ENCODE measurements at regions not wholly inside any gene's neighbourhood (a gene's known extent, or its start where the extent isn't known, plus 50 kb on each side); places are given as distances from the start of the nearest gene placed in this dataset.

DNA sequence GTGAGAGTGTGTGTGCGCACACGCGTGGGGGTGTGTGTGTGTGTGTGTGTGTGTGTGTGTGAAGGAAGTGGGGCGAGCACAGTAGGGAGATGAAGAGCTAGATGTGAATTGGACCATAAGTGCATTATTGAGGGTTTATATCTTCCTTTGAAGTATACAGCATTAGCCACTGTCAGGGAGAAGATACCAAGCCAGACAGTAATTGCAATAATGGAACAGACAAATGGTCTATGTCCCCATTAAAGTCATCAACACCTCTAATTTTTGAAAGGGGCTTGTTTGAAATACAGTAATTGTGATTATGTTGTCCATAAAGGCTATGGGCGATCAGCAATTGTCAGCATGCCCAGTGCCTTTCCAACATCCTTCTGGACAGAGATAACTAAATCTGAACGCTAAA is 429.2 kb upstream of the NR2F2 start:
- no peak for DNase-seq (ENCODE audit: low read depth in 3 of 3)

DNA sequence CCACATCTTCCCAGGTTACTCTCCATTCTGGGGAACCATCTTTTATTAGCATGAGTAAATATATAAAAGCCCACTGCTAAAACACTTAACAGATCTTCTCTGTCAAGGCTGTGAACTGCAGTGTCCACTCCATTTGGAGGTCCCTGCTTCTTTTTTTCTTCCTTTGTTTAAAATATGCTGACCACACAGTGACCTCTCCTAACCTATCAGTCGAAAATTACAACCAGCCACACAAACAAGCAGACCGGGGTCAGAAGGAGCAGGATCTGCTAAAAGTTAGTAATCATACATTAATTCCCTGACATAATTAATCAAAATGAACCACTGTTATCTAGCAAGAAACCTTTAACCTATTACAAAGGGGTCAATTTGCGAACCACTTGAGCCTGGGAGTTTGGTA is 427.9 kb upstream of the NR2F2 start:
- DNase-seq (ENCODE audit: low read depth in 3 of 3), result no peak

GRCh38 chr15:95903352-95903751 is 427.1 kb upstream of the NR2F2 start:
- no peak for DNase-seq (ENCODE audit: low read depth in 3 of 3)

GRCh38 chr15:95910643-95911212 is 419.8 kb upstream of the NR2F2 start:
- DNase-seq (ENCODE audit: low read depth in 3 of 3), result no peak

- no peak for DNase-seq (ENCODE audit: low read depth in 3 of 3)
Measured at GRCh38 chr15:95911570-95912279, 418.8 kb upstream of the NR2F2 start.

DNA sequence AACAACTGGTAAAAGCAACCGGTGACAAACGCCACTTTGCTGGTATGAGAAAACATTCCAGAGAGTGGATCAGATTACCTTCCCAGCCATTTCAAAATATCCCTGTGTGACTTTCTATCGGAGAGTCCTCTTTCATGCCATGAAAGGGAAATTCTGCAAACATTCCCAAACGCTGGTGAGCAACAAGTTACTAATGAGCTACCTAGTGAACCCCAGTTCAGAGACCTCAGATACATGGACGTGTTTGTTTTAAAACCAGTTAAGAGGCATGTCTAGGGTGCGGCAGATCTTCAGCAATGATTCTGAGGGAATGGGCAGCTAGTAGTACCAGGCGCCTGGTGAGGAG is 418.2 kb upstream of the NR2F2 start:
- no peak for DNase-seq (ENCODE audit: low read depth in 3 of 3)

DNA sequence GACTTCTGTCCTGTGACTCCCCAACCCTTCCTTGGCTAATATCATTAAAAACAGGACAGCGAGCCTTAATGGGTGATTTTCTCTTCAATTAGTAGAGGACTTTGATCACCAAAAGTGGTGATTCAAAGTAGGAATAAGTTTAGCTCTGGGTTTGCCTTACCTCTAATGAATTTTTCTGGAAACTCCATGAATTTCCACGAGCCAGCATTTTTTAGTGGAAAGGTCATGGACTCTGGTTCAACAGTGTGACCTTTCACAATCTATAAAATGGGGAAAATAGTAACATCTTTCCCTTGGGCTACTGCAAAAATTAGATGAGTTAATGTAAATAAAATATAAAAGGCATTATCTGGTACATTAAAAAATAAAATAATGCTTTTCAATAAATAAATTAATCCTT is 417.8 kb upstream of the NR2F2 start:
- DNase-seq (ENCODE audit: low read depth in 3 of 3), result no peak

GRCh38 chr15:95916568-95916967 is 413.9 kb upstream of the NR2F2 start:
- no peak for DNase-seq (ENCODE audit: low read depth in 3 of 3)

- no peak for DNase-seq (ENCODE audit: low read depth in 3 of 3)
Measured at GRCh38 chr15:95918525-95918924, 412.0 kb upstream of the NR2F2 start.

GRCh38 chr15:95919460-95919859 is 411.0 kb upstream of the NR2F2 start:
- DNase-seq (ENCODE audit: low read depth in 3 of 3), result no peak

DNA sequence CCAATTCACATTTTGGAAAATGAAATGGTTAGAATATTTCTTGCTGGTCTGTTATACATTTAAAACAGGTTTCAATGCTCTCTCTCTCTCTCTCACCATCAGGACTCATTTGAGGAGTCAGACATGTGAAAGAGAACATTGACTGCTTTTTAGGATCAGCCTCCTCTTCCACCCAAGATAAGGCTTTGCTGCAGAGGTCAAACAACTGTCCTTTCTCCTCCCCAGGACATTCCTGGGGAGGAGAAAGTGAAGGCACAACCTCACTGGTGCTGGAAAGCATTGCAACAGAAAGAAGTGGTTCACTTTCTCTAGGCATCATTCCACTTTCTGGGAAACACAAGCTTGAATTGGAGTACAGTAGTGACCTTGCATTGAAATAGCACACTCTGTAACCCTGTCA is 409.1 kb upstream of the NR2F2 start:
- no peak for DNase-seq (ENCODE audit: low read depth in 3 of 3)

DNA sequence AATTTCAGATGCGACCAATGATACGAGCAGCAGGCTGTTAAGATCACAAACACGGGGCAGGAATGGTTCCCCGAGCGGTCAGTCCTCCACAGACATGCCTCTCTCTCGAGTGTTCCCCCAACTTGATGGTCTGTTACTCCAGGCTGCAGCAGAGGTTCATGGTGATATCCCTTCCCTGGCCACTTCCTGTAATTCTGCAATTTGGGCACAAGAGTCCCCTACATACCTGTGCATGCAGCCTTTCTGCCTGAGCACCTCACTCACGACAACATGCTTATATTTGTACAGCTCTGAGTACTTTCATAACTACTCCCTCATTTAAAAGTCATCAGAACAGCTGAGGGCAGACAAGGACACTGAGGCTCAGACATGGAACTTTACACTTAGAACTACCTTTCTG is 408.1 kb upstream of the NR2F2 start:
- DNase-seq (ENCODE audit: low read depth in 3 of 3), result no peak

DNA sequence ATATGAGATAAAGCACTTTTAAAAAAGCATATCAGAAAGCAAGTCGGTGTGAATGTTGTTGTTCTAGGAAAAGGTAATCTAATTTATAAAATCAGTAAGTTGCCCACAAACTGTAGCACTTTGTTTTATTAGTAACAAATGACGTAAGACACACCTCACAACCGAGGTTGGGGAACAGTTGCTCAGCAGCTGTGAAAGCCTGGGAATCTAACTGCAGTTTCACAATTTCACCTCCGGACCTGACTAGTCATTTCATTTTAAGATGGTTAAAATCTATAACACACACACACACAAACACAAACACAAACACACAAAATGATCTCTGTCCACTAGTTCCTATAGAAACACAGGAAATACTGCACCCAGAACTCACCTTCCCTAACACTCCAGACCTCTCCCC is 406.7 kb upstream of the NR2F2 start:
- no peak for DNase-seq (ENCODE audit: low read depth in 3 of 3)

DNA sequence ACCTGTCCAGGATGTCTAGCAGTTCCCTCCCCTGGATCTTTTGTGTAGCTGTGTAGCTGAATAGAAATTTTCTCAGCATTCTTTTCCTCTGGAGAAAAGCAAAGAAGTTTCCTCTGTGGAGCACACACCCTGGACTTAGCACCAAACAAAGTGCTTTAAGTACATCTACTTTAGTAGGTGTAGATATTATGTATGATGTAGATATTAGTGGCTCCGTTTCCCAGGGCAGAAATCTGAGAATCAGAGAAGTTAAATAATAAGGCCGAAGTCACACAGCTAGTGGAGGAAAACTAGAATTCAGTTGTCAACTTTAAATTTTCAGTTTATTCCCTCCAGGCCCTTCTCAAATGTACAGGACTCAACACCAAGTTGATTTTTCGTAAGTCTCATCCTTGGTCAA is 401.7 kb upstream of the NR2F2 start:
- DNase-seq (ENCODE audit: low read depth in 3 of 3), result no peak

DNA sequence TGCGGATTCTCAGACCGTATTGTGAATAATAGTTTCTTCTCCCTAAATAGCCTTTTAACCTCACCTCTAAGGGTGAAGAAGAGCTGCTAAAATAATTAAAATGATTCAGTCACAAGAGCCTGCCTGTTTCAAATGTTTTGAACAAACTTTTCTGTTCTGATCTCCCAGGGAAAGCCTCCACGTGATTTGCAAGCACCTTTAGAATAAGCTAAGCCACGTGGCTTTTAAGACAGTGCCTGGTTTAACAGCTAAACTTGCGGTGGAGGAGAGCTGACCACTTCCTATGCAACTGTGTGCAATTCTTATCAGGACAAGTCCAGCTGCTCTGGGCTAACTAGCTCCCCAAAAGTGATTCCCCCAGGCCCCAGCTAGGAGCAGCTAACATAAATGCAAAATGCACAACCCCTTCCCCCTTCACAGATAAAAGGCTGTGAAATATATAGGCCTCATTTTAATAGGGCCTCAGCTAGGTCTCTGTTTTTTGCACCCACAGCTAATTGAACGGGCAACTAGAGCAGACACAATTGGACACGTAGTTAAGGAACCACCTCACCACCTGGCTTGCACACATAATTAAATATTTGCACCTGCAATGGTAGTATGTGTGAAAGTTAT is 401.2 kb upstream of the NR2F2 start:
- DNase-seq (ENCODE audit: low read depth in 3 of 3), result no peak

- no peak for DNase-seq (ENCODE audit: low read depth in 3 of 3)
Measured at GRCh38 chr15:95930659-95931375, 399.7 kb upstream of the NR2F2 start.

DNA sequence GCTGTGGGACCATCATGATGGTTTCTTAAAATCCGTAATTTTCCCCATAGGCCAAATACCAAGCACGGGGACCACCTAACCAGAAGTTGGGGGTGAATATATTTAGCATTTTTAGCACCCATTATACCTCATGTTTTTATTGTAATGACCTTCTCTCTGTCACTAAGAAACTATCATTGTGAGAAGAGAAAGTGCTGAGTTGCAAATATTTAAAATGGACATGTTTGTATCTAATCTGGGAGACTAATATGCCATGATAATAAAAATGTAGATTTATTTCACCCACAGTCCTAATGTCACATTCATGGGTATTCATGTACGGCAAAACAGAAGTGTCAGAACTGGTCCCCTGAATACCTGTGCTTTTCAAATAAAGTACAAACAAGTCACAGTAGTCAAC is 398.9 kb upstream of the NR2F2 start:
- no peak for DNase-seq (ENCODE audit: low read depth in 3 of 3)

DNA sequence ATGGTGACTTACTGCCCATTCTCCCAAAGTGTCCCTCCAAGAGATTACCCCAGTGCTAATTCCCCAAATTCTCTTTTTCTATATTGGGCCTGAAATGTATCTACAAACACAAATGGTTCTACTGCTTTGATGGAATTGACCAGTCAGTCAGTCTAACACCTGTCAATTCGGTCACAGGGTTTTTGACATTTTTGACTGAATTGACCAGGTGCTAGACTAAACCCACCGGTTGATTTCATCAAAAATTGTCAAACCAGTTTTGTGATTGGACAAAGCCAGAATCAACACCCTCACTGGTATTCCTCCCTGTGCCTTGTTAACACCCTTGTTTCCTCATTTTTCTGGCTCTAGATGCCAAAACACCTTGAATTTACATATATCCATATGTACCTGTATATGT is 398.4 kb upstream of the NR2F2 start:
- DNase-seq (ENCODE audit: low read depth in 3 of 3), result no peak

DNA sequence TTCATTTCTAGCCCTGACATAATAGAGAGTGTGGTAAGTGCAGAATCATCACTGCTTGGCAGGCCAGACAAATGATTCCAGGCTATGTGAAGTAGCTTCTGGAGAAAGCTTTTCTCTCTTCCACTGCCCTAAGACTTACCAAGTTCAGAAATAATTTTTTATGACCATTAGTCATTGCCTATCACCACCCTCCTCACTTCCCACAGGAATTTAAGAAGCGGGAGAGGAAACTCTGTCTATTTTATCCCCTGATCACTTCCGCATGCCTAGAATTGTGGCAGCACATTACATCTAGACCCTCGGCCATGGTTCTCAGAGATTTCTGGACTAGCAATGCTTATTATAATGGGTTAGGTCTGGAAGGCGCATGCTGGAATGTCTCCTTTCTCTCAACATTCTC is 397.8 kb upstream of the NR2F2 start:
- DNase-seq (ENCODE audit: low read depth in 3 of 3), result no peak

- no peak for DNase-seq (ENCODE audit: low read depth in 3 of 3)
Measured at GRCh38 chr15:95935852-95936251, 394.6 kb upstream of the NR2F2 start.

- DNase-seq (ENCODE audit: low read depth in 3 of 3), result no peak
Measured at GRCh38 chr15:95937128-95937528, 393.4 kb upstream of the NR2F2 start.

DNA sequence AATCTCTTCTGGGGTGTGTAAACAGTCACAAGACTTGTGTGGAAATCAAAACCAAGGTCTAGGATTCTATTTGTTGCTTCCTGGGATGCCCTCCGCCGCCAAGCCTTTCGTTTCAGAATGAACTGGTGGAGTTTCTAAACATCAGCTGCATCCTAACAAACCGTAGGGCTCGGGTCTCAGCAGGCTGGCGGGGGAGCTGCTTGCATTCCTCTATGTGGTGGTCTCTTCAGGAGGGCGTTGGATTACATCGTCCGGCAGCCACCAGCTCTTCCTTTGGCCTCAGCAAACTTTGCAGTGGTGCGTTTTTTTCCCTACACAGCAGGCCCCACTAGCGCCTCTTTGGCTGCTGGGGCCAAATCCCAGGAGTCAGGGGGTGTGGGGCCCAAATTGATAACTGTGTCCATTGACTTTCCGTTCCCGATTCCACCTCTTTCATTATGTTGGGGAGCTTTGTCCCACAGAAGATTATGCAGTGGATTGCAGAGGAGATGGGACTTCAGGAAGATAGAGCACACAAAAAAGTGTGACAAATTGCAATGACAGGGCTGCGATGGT is 390.0 kb upstream of the NR2F2 start:
- DNase-seq (ENCODE audit: low read depth in 3 of 3), result no peak

DNA sequence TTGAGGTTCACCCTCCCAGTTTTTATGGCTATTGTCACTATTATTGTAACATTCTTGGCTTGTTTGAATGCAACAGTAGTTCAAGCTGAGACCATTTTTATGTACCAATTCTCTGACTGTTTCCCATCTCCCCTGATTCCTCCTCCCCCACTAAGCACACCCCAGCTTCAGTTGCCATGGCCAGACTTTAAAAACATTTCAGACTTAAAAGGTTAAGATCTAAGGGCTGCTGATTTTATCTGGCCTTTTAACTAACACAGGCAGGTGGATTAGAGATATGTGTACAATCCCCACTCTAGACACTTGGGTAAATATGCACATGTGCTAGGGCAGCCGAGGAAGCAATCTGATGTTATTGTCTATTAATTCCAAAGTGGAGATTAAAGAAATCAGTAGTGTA is 386.3 kb upstream of the NR2F2 start:
- DNase-seq (ENCODE audit: low read depth in 3 of 3), result no peak

Data from stimulated activated CD4-positive, alpha-beta T cell treated with anti-CD3 and anti-CD28 coated beads, TNF-alpha, amount 100 ng/mL, for 48 hours (primary cell).